IMR-90 (cell line): ENCODE measurements at regions not wholly inside any gene's neighbourhood (a gene's known extent, or its start where the extent isn't known, plus 50 kb on each side); places are given as distances from the start of the nearest gene placed in this dataset.
"Not testable (repeated sequence)": the region's sequence is repeated elsewhere in the genome, so short reads cannot be mapped to it uniquely, and the experiment has no call there.

Experiments used
- ATAC-seq: fragments of 200-7000 bp; cut with Tn5 transposase; 2 replicates; pipeline ENCODE4 v1.9.1; 2020; ENCODE audit warnings: low read depth, mild to moderate bottlenecking, moderate library complexity
- BruUV-seq: library from RNA; stranded (reverse); fragments of 400-500 nt; replicated peaks from 2 replicates; lab custom pipeline; 2021; lab: Mats Ljungman, UMichigan
- CTCF ChIA-PET: fragments of 300-600 bp; formaldehyde crosslinking; extraction: SDS; loops from one replicate; lab custom pipeline; 2021; ENCODE audit warnings: antibody characterized with exemption; lab: Yijun Ruan, JAX
- POLR2A ChIA-PET: fragments of 300-600 bp; sonication (Branson Sonifier 250); formaldehyde crosslinking; loops from one replicate; lab custom pipeline; 2022; ENCODE audit warnings: antibody characterized with exemption; ENCODE audit not compliant: unreplicated experiment; lab: Charles Lee
- DNase-seq: peaks from one replicate; pipeline ENCODE4 v3.0.0; 2013
- H2AFZ ChIP-seq: replicated peaks from 2 replicates; pipeline ENCODE3; 2013; ENCODE audit warnings: low read length, mild to moderate bottlenecking; ENCODE audit not compliant: poor library complexity
- H2AK5ac ChIP-seq: 2 replicates; pipeline ENCODE4 v1.6.1; 2013; ENCODE audit warnings: low read depth, low read length, inconsistent platforms
- H2AK9ac ChIP-seq: replicated peaks from 2 replicates; pipeline ENCODE3; 2013; ENCODE audit warnings: mild to moderate bottlenecking, low read depth, low read length, moderate library complexity; ENCODE audit not compliant: poor library complexity
- H2BK120ac ChIP-seq: 2 replicates; pipeline ENCODE4 v1.6.1; 2013; ENCODE audit warnings: low read depth, low read length, inconsistent platforms
- H2BK15ac ChIP-seq: 3 replicates; pipeline ENCODE4 v1.6.1; 2013; ENCODE audit warnings: low read depth, low read length, inconsistent platforms
- H2BK20ac ChIP-seq: 2 replicates; pipeline ENCODE4 v1.6.1; 2013; ENCODE audit warnings: low read depth, mild to moderate bottlenecking, inconsistent platforms, low read length, moderate library complexity
- H2BK5ac ChIP-seq: 2 replicates; pipeline ENCODE4 v1.6.1; 2013; ENCODE audit warnings: mild to moderate bottlenecking, low read depth, low read length, inconsistent platforms; ENCODE audit not compliant: poor library complexity, severe bottlenecking
- H3K14ac ChIP-seq: replicated peaks from 2 replicates; pipeline ENCODE4 v1.6.1; 2013; ENCODE audit warnings: low read depth, low read length, inconsistent platforms
- H3K18ac ChIP-seq: 2 replicates; pipeline ENCODE4 v1.6.1; 2013; ENCODE audit warnings: low read depth, low read length, control low read depth
- H3K23ac ChIP-seq: 2 replicates; pipeline ENCODE4 v1.6.1; 2013; ENCODE audit warnings: low read depth, low read length, inconsistent platforms
- H3K27ac ChIP-seq: 2 replicates; pipeline ENCODE4 v1.5.1; 2013; ENCODE audit warnings: mild to moderate bottlenecking, control low read depth, low read length; ENCODE audit not compliant: insufficient read depth
- H3K27me3 ChIP-seq: 2 replicates; pipeline ENCODE4 v1.6.1; 2013; ENCODE audit warnings: low read length; ENCODE audit not compliant: control insufficient read depth, insufficient read depth
- H3K36me3 ChIP-seq: 2 replicates; pipeline ENCODE4 v1.6.1; 2013; ENCODE audit warnings: low read length, mixed read lengths; ENCODE audit not compliant: control insufficient read depth, insufficient read depth
- H3K4ac ChIP-seq: 2 replicates; pipeline ENCODE4 v1.6.1; 2013; ENCODE audit warnings: low read depth, low read length, inconsistent platforms
- H3K4me1 ChIP-seq: 2 replicates; pipeline ENCODE4 v1.6.1; 2013; ENCODE audit warnings: low read length, mixed read lengths; ENCODE audit not compliant: control insufficient read depth, insufficient read depth
- H3K4me2 ChIP-seq: 2 replicates; pipeline ENCODE4 v1.6.1; 2013; ENCODE audit warnings: low read depth, mild to moderate bottlenecking, control low read depth, low read length, moderate library complexity
- H3K4me3 ChIP-seq: 2 replicates; pipeline ENCODE4 v1.5.1; 2013; ENCODE audit warnings: low read depth, mild to moderate bottlenecking, control low read depth, low read length, moderate library complexity; ENCODE audit not compliant: insufficient read depth
- H3K56ac ChIP-seq: 2 replicates; pipeline ENCODE4 v1.6.1; 2013; ENCODE audit warnings: low read length, inconsistent platforms; ENCODE audit not compliant: insufficient read depth; ENCODE audit errors: extremely low read depth
- H3K79me1 ChIP-seq, 2 experiments: 2 replicates each; pipeline ENCODE4 v1.6.1; 2013; ENCODE audit warnings: low read length in 2 of 2, inconsistent platforms in 1 of 2, low read depth in 1 of 2
- H3K9ac ChIP-seq: 2 replicates; pipeline ENCODE4 v1.6.1; 2013; ENCODE audit warnings: low read depth, low read length, control low read depth
- H3K9me1 ChIP-seq: 2 replicates; pipeline ENCODE4 v1.6.1; 2013; ENCODE audit warnings: low read length, inconsistent platforms; ENCODE audit not compliant: insufficient read depth
- H3K9me3 ChIP-seq: 2 replicates; pipeline ENCODE4 v1.6.1; 2013; ENCODE audit warnings: low read length; ENCODE audit not compliant: control insufficient read depth, insufficient read depth
- H4K20me1 ChIP-seq: 2 replicates; pipeline ENCODE4 v1.6.1; 2013; ENCODE audit warnings: low read length, inconsistent platforms; ENCODE audit not compliant: insufficient read depth
- H4K5ac ChIP-seq: 2 replicates; pipeline ENCODE4 v1.6.1; 2013; ENCODE audit warnings: mild to moderate bottlenecking, low read depth, low read length, control low read depth
- H4K8ac ChIP-seq, 2 experiments: 2 replicates each; pipeline ENCODE4 v1.6.1; 2013; ENCODE audit warnings: low read depth in 2 of 2, low read length in 2 of 2, control low read depth in 1 of 2, inconsistent platforms in 1 of 2
- H4K91ac ChIP-seq: 2 replicates; pipeline ENCODE4 v1.6.1; 2013; ENCODE audit warnings: low read depth, low read length, inconsistent platforms; ENCODE audit not compliant: insufficient read depth
- WGBS, 2 experiments: methylation state at CpG; one replicate each; pipeline versions ENCODE4 v1.1.5 to v1.1.7; 2013; ENCODE audit warnings: missing lambda C conversion rate in 2 of 2; ENCODE audit not compliant: insufficient read length in 1 of 2; ENCODE audit errors: extremely low coverage in 2 of 2; 5-methylcytosine and 5-hydroxymethylcytosine counted together
- dilution Hi-C: fragments of 300-500 bp; cut with HindIII; formaldehyde crosslinking; loops from one replicate; pipeline ENCODE4 v1.14.3; 2018; ENCODE audit warnings: low sequenced_read_pairs; ENCODE audit not compliant: unreplicated experiment
- in situ Hi-C: fragments of 300-500 bp; cut with MboI; formaldehyde crosslinking; loops from 3 replicates; pipeline ENCODE4 v1.14.3; 2019; ENCODE audit warnings: low sequenced_read_pairs, inconsistent platforms, mixed read lengths
- intact Hi-C: fragments of 100-400 bp; cut with micrococcal nuclease; formaldehyde crosslinking; loops from 2 replicates; pipeline ENCODE4 v1.10.0; 2022

DNA sequence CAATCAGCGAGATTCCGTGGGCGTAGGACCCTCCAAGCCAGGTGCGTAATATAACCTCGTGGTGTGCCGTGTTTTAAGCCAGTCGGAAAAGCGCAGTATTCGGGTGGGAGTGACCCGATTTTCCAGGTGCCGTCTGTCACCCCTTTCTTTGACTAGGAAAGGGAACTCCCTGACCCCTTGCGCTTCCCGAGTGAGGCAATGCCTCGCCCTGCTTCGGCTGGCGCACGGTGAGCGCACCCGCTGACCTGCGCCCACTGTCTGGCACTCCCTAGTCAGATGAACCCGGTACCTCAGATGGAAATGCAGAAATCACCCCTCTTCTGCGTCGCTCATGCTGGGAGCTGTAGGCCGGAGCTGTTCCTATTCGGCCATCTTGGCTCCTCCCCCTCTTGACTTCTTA is 352.6 kb upstream of the GHITM start:
- H2BK120ac ChIP-seq, H2BK5ac ChIP-seq, H2BK15ac ChIP-seq, H3K9me3 ChIP-seq, POLR2A ChIA-PET, H3K56ac ChIP-seq, H2BK20ac ChIP-seq, H3K4me2 ChIP-seq, H3K79me1 ChIP-seq, H4K5ac ChIP-seq, H3K9me1 ChIP-seq, H3K14ac ChIP-seq, H3K18ac ChIP-seq, H3K4me3 ChIP-seq, BruUV-seq, DNase-seq, H3K36me3 ChIP-seq, intact Hi-C loops, H4K8ac ChIP-seq, H3K4ac ChIP-seq, H3K27ac ChIP-seq, H2AK9ac ChIP-seq, in situ Hi-C loops, ATAC-seq, H2AFZ ChIP-seq, H4K20me1 ChIP-seq, H3K27me3 ChIP-seq, CTCF ChIA-PET, dilution Hi-C loops, H2AK5ac ChIP-seq, H4K91ac ChIP-seq, H3K4me1 ChIP-seq, H3K23ac ChIP-seq, H3K9ac ChIP-seq: not testable (repeated sequence)
- 93% methylated on average over 3 of the region's 25 CpGs; no CpG with 5 or more reads in 1 of the 2 experiments for WGBS, 2 experiments
